Body of pancreas (tissue), 4 donors: ENCODE measurements at regions not wholly inside any gene's neighbourhood (a gene's known extent, or its start where the extent isn't known, plus 50 kb on each side); places are given as distances from the start of the nearest gene placed in this dataset.

Experiments
- ATAC-seq: fragments of 150-250 bp; one replicate; pipeline ENCODE4 v1.9.1; 2016
- DNase-seq, 4 donors: peaks; one replicate each; pipeline ENCODE4 v3.0.0-alpha.2; 2019
- H3K27ac ChIP-seq, 4 donors: fragments of 200-600 bp; sonication (generic); 1 replicate in 3 of 4; 2 replicates in 1 of 4; pipeline versions ENCODE4 v1.5.1 to v1.6.1; 2016 to 2019; ENCODE audit warnings: mild to moderate bottlenecking in 1 of 4, mixed read lengths in 1 of 4, moderate library complexity in 1 of 4
- H3K27me3 ChIP-seq, 2 donors: fragments of 200-600 bp; sonication (generic); one replicate each; pipeline ENCODE4 v1.6.0; 2016; ENCODE audit warnings: mild to moderate bottlenecking in 1 of 2
- H3K36me3 ChIP-seq, 2 donors: fragments of 200-600 bp; sonication (generic); replicated peaks in 1 of 2; 2 replicates each; pipeline ENCODE4 v1.5.1; 2016; ENCODE audit warnings: low read depth in 2 of 2; ENCODE audit not compliant: insufficient read depth in 1 of 2
- H3K4me1 ChIP-seq: fragments of 200-600 bp; sonication (generic); one replicate; pipeline ENCODE4 v1.6.0; 2016
- H3K4me3 ChIP-seq, 2 donors: fragments of 200-600 bp; sonication (generic); 1 replicate in 1 of 2; 2 replicates in 1 of 2; pipeline ENCODE4 v1.5.1; 2016 to 2019
- H3K9me3 ChIP-seq, 3 donors: fragments of 200-600 bp; sonication (generic); 1 replicate in 2 of 3; 2 replicates in 1 of 3; pipeline ENCODE4 v1.5.1; 2016
- CTCF ChIP-seq, 7 experiments: fragments of 450-650 bp in 4 of 7; fragments of 200-600 bp in 3 of 7; sonication (generic) in 3 of 7; IDR thresholded peaks; one replicate each; pipeline ENCODE4 v1.5.1; 2016 to 2019; ENCODE audit warnings: antibody characterized with exemption in 7 of 7
- POLR2A ChIP-seq, 3 donors: fragments of 450-650 bp; IDR thresholded peaks; one replicate each; pipeline ENCODE4 v1.6.1; 2016; ENCODE audit warnings: antibody characterized with exemption in 3 of 3, mild to moderate bottlenecking in 2 of 3
- WGBS, 2 donors: methylation state at CpG; one replicate each; pipeline ENCODE4 v1.1.5; 2017; 5-methylcytosine and 5-hydroxymethylcytosine counted together
- intact Hi-C: fragments of 100-400 bp; cut with DNase I; formaldehyde crosslinking; loops from one replicate; pipeline ENCODE4 v1.15.1; 2023

- H3K4me1 ChIP-seq, result no peaks in the 10 kb centered on the region
- H3K36me3 ChIP-seq, result no peaks in the 10 kb centered on the region
- no peaks in the 10 kb centered on the region for H3K27me3 ChIP-seq
- peak in 1 of 4 donors; percentile 52 for DNase-seq
- H3K27ac ChIP-seq, result no peak overlapping the region
- intact Hi-C loops, result loop anchor here (10.0 kb wide), 1 partner anchor 64 kb away; no protein-coding TSS in a partner anchor
- H3K4me3 ChIP-seq, result no peak overlapping the region
- WGBS, 2 donors, result 68 to 75% methylated on average over 15 to 19 of the region's 19 CpGs
- TF ChIP-seq POLR2A (IDR thresholded peaks at IDR 0.05) (no peak), CTCF (IDR thresholded peaks at IDR 0.05) (no peak)
- ATAC-seq, result no peak
- H3K9me3 ChIP-seq, result no peaks in the 10 kb centered on the region
Observed at GRCh38 chr15:70478251-70478990, 284.9 kb downstream of the UACA start.

GRCh38 chr15:70477750-70478250 lies 285.6 kb downstream of the UACA start:
- Histone ChIP-seq H3K4me3 (no peak overlapping the region), H3K9me3 (no peaks in the 10 kb centered on the region), H3K36me3 (no peaks in the 10 kb centered on the region), H3K4me1 (no peaks in the 10 kb centered on the region), H3K27me3 (no peaks in the 10 kb centered on the region), H3K27ac (no peak overlapping the region)
- TF ChIP-seq CTCF (IDR thresholded peaks at IDR 0.05) (no peak), POLR2A (IDR thresholded peaks at IDR 0.05) (no peak)
- no peak for DNase-seq
- ATAC-seq, result no peak
- 54 to 70% methylated on average over 6 to 9 of the region's 9 CpGs for WGBS, 2 donors
- intact Hi-C loops, result loop anchor here (10.0 kb wide), 1 partner anchor 63 kb away; no protein-coding TSS in a partner anchor

- Histone ChIP-seq H3K9me3 (no peaks in the 10 kb centered on the region), H3K27ac (no peak overlapping the region), H3K4me3 (no peak overlapping the region), H3K36me3 (no peaks in the 10 kb centered on the region), H3K27me3 (no peaks in the 10 kb centered on the region), H3K4me1 (no peaks in the 10 kb centered on the region)
- intact Hi-C loops, result loop anchor here (10.0 kb wide), 1 partner anchor 62 kb away; no protein-coding TSS in a partner anchor
- no peak for ATAC-seq
- DNase-seq, result no peak
- TF ChIP-seq CTCF (IDR thresholded peaks at IDR 0.05), result no peak
- TF ChIP-seq POLR2A (IDR thresholded peaks at IDR 0.05), result no peak
- WGBS, 2 donors, result 79 to 80% methylated on average over 5 of the region's 5 CpGs
Observed at GRCh38 chr15:70476441-70476840, 286.9 kb downstream of the UACA start.

- TF ChIP-seq POLR2A (IDR thresholded peaks at IDR 0.05) (no peak), CTCF (IDR thresholded peaks at IDR 0.05) (no peak)
- H3K36me3 ChIP-seq, result no peaks in the 10 kb centered on the region
- H3K4me3 ChIP-seq, result no peak overlapping the region
- ATAC-seq (no peak), DNase-seq (no peak)
- intact Hi-C loops, result loop anchor here (10.0 kb wide), 1 partner anchor 61 kb away; no protein-coding TSS in a partner anchor
- no peaks in the 10 kb centered on the region for H3K4me1 ChIP-seq
- H3K9me3 ChIP-seq, result no peaks in the 10 kb centered on the region
- H3K27ac ChIP-seq, result no peak overlapping the region
- no peaks in the 10 kb centered on the region for H3K27me3 ChIP-seq
Observed at GRCh38 chr15:70475921-70476320, 287.4 kb downstream of the UACA start.
